H1 (cell line): ENCODE measurements at regions not wholly inside any gene's neighbourhood (a gene's known extent, or its start where the extent isn't known, plus 50 kb on each side); places are given as distances from the start of the nearest gene placed in this dataset.

Source experiments
- CTCF ChIA-PET: fragments of 300-600 bp; sonication (Branson Sonifier 250); formaldehyde crosslinking; loops from one replicate; lab custom pipeline; 2021; ENCODE audit not compliant: partially characterized antibody; lab: Charles Lee
- POLR2A ChIA-PET: fragments of 300-600 bp; sonication (Branson Sonifier 250); formaldehyde crosslinking; loops from one replicate; lab custom pipeline; 2021; ENCODE audit warnings: inconsistent platforms; ENCODE audit not compliant: partially characterized antibody; lab: Charles Lee
- DNase-seq, 2 experiments: peaks; one replicate each; pipeline versions ENCODE4 v3.0.0 to v3.0.0-alpha.2; 2010 to 2022; ENCODE audit warnings: low spot score in 2 of 2, low read depth in 1 of 2, mixed read lengths in 1 of 2
- FAIRE-seq: peaks from 2 replicates; lab custom pipeline; 2011; peaks lifted over from hg19 to GRCh38; lab: Jason Lieb, UNC
- H2AFZ ChIP-seq: 2 replicates; pipeline ENCODE4 v1.8.1; 2012; ENCODE audit warnings: low read length, inconsistent platforms
- H2AK5ac ChIP-seq: 2 replicates; pipeline ENCODE4 v1.6.1; 2013; ENCODE audit warnings: low read depth, low read length
- H2BK120ac ChIP-seq: replicated peaks from 2 replicates; pipeline ENCODE3; 2013; ENCODE audit warnings: low read depth, low read length, inconsistent platforms
- H2BK12ac ChIP-seq: 2 replicates; pipeline ENCODE4 v1.6.1; 2013; ENCODE audit warnings: low read depth, low read length
- H2BK15ac ChIP-seq: 2 replicates; pipeline ENCODE4 v1.6.1; 2013; ENCODE audit warnings: low read length
- H2BK20ac ChIP-seq: 2 replicates; pipeline ENCODE4 v1.6.1; 2013; ENCODE audit warnings: low read length
- H2BK5ac ChIP-seq: 2 replicates; pipeline ENCODE4 v1.6.1; 2013; ENCODE audit warnings: low read depth, low read length
- H3K14ac ChIP-seq: 2 replicates; pipeline ENCODE4 v1.6.1; 2013; ENCODE audit warnings: inconsistent platforms; ENCODE audit not compliant: insufficient read length
- H3K18ac ChIP-seq: 2 replicates; pipeline ENCODE4 v1.6.1; 2013; ENCODE audit warnings: low read length; ENCODE audit errors: extremely low read depth
- H3K23ac ChIP-seq: 2 replicates; pipeline ENCODE4 v1.6.1; 2013; ENCODE audit warnings: inconsistent platforms; ENCODE audit not compliant: insufficient read length
- H3K23me2 ChIP-seq: 2 replicates; pipeline ENCODE4 v1.6.1; 2013; ENCODE audit warnings: low read depth, low read length
- H3K27ac ChIP-seq: 2 replicates; pipeline ENCODE4 v1.6.1; 2011; ENCODE audit warnings: low read depth, low read length, inconsistent platforms
- H3K27me3 ChIP-seq, 4 experiments: replicated peaks in 1 of 4; 1 replicate in 1 of 4; 2 replicates in 3 of 4; pipeline versions ENCODE4 v1.6.1 to v1.8.1; 2011 to 2013; ENCODE audit warnings: low read length in 3 of 4, mild to moderate bottlenecking in 3 of 4, inconsistent platforms in 2 of 4, mixed read lengths in 2 of 4, moderate library complexity in 1 of 4; ENCODE audit not compliant: control insufficient read depth in 3 of 4, insufficient read depth in 3 of 4; ENCODE audit errors: extremely low read depth in 1 of 4
- H3K36me3 ChIP-seq, 4 experiments: 2 replicates each; pipeline versions ENCODE4 v1.6.1 to v1.8.1; 2011 to 2013; ENCODE audit warnings: mild to moderate bottlenecking in 4 of 4, low read length in 3 of 4, moderate library complexity in 2 of 4, control low read depth in 1 of 4, inconsistent platforms in 1 of 4; ENCODE audit not compliant: insufficient read depth in 4 of 4, control insufficient read depth in 2 of 4
- H3K4ac ChIP-seq: replicated peaks from 2 replicates; pipeline ENCODE3; 2013; ENCODE audit warnings: low read length, low read depth, mixed read lengths, inconsistent platforms; ENCODE audit not compliant: insufficient read length
- H3K4me1 ChIP-seq, 4 experiments: replicated peaks in 1 of 4; 1 replicate in 1 of 4; 2 replicates in 3 of 4; pipeline versions ENCODE4 v1.6.1 to v1.8.1; 2011 to 2013; ENCODE audit warnings: low read length in 3 of 4, inconsistent platforms in 2 of 4, mixed read lengths in 1 of 4; ENCODE audit not compliant: insufficient read depth in 4 of 4, control insufficient read depth in 3 of 4
- H3K4me2 ChIP-seq, 2 experiments: 2 replicates each; pipeline versions ENCODE4 v1.6.1 to v1.8.1; 2011 to 2013; ENCODE audit warnings: low read depth in 2 of 2, low read length in 2 of 2, control low read depth in 1 of 2, inconsistent platforms in 1 of 2, mild to moderate bottlenecking in 1 of 2; ENCODE audit not compliant: insufficient read depth in 1 of 2
- H3K4me3 ChIP-seq, 4 experiments: fragments of 200-600, 300-600 bp in 1 of 4; sonication (generic), shearing (Covaris generic), sonication (Bioruptor Twin) in 1 of 4; 2 replicates each; pipeline versions ENCODE4 v1.5.1 to v1.8.1; 2011 to 2016; ENCODE audit warnings: low read length in 4 of 4, low read depth in 3 of 4, control low read depth in 2 of 4, inconsistent platforms in 2 of 4, mild to moderate bottlenecking in 2 of 4, mixed read lengths in 1 of 4, moderate library complexity in 1 of 4; ENCODE audit not compliant: insufficient read depth in 2 of 4; ENCODE audit errors: extremely low read depth in 1 of 4
- H3K56ac ChIP-seq: replicated peaks from 2 replicates; pipeline ENCODE3; 2013; ENCODE audit warnings: low read depth, mild to moderate bottlenecking, mixed read lengths, low read length, inconsistent platforms; ENCODE audit not compliant: insufficient read length
- H3K79me1 ChIP-seq: 2 replicates; pipeline ENCODE4 v1.6.1; 2013; ENCODE audit warnings: low read depth, low read length, control low read depth
- H3K79me2 ChIP-seq, 2 experiments: 2 replicates each; pipeline versions ENCODE4 v1.6.1 to v1.8.1; 2012 to 2013; ENCODE audit warnings: low read length in 2 of 2, mild to moderate bottlenecking in 2 of 2, inconsistent platforms in 1 of 2; ENCODE audit not compliant: insufficient read depth in 2 of 2, control insufficient read depth in 1 of 2
- H3K9ac ChIP-seq, 4 experiments: replicated peaks in 1 of 4; 1 replicate in 1 of 4; 2 replicates in 3 of 4; pipeline versions ENCODE4 v1.6.1 to v1.8.1; 2011 to 2013; ENCODE audit warnings: low read depth in 3 of 4, low read length in 3 of 4, control low read depth in 2 of 4, mild to moderate bottlenecking in 2 of 4, moderate library complexity in 2 of 4, inconsistent platforms in 1 of 4; ENCODE audit errors: extremely low read depth in 1 of 4
- H3K9me3 ChIP-seq, 2 experiments: 2 replicates each; pipeline versions ENCODE4 v1.6.1 to v1.8.1; 2012 to 2013; ENCODE audit warnings: mild to moderate bottlenecking in 2 of 2, moderate library complexity in 2 of 2, control low read depth in 1 of 2, inconsistent platforms in 1 of 2, low read depth in 1 of 2, low read length in 1 of 2, mixed read lengths in 1 of 2; ENCODE audit not compliant: insufficient read depth in 2 of 2
- H4K20me1 ChIP-seq, 2 experiments: replicated peaks in 1 of 2; 2 replicates each; pipeline versions ENCODE3 to v1.8.1; 2011 to 2013; ENCODE audit warnings: inconsistent platforms in 2 of 2, low read length in 2 of 2, mild to moderate bottlenecking in 1 of 2; ENCODE audit not compliant: insufficient read depth in 2 of 2, control insufficient read depth in 1 of 2
- H4K5ac ChIP-seq: 2 replicates; pipeline ENCODE4 v1.6.1; 2013; ENCODE audit warnings: low read length, low read depth, mixed read lengths, inconsistent platforms; ENCODE audit not compliant: insufficient read length
- H4K8ac ChIP-seq: 2 replicates; pipeline ENCODE4 v1.8.0; 2013; ENCODE audit warnings: mild to moderate bottlenecking, moderate library complexity, low read length, inconsistent platforms; ENCODE audit not compliant: insufficient read depth; ENCODE audit errors: extremely low read depth
- H4K91ac ChIP-seq: replicated peaks from 2 replicates; pipeline ENCODE3; 2013; ENCODE audit warnings: low read length, mixed read lengths, inconsistent platforms; ENCODE audit not compliant: insufficient read length
- CTBP2 ChIP-seq: IDR thresholded peaks from 2 replicates; pipeline ENCODE4 v1.7.0; 2011; ENCODE audit warnings: borderline replicate concordance, mild to moderate bottlenecking, moderate library complexity, mixed read lengths, low read length; ENCODE audit not compliant: insufficient read depth, insufficient read length
- FOSL1 ChIP-seq: IDR thresholded peaks from 2 replicates; pipeline ENCODE4 v1.6.1; 2011; ENCODE audit warnings: mild to moderate bottlenecking, low read depth, low read length, moderate library complexity; ENCODE audit not compliant: insufficient read depth
- GTF2F1 ChIP-seq: IDR thresholded peaks from 2 replicates; pipeline ENCODE4 v1.6.1; 2012; ENCODE audit warnings: low read depth, low read length, improper control_type of control experiment, borderline replicate concordance
- HDAC2 ChIP-seq, 2 experiments: fragments of 300-600 bp in 1 of 2; sonication (generic) in 1 of 2; IDR thresholded peaks; 2 replicates each; pipeline ENCODE4 v1.6.1; 2011 to 2012; ENCODE audit warnings: low read depth in 2 of 2, low read length in 2 of 2, mild to moderate bottlenecking in 2 of 2, moderate library complexity in 2 of 2, borderline replicate concordance in 1 of 2, inconsistent platforms in 1 of 2
- POU5F1 ChIP-seq: IDR thresholded peaks from 2 replicates; pipeline ENCODE4 v1.6.1; 2011; ENCODE audit warnings: low read depth, mild to moderate bottlenecking, low read length, moderate library complexity
- RXRA ChIP-seq: IDR thresholded peaks from 2 replicates; pipeline ENCODE4 v1.6.1; 2011; ENCODE audit warnings: low read depth, mild to moderate bottlenecking, low read length, moderate library complexity; ENCODE audit not compliant: insufficient read depth
- SP2 ChIP-seq: IDR thresholded peaks from 2 replicates; pipeline ENCODE4 v1.6.1; 2012; ENCODE audit warnings: mild to moderate bottlenecking, low read length, inconsistent platforms
- SP4 ChIP-seq: IDR thresholded peaks from 2 replicates; pipeline ENCODE4 v1.6.1; 2012; ENCODE audit warnings: low read length, inconsistent platforms
- WGBS, 2 experiments: shearing (Covaris generic) in 1 of 2; methylation state at CpG; one replicate each; pipeline versions ENCODE4 v1.1.6 to v1.1.7; 2013 to 2015; ENCODE audit warnings: low lambda C conversion rate in 2 of 2, mixed read lengths in 2 of 2, inconsistent platforms in 1 of 2, low coverage in 1 of 2, missing lambda C conversion rate in 1 of 2; ENCODE audit not compliant: insufficient replicate concordance in 2 of 2, insufficient coverage in 1 of 2, insufficient read length in 1 of 2; ENCODE audit errors: extremely low coverage in 1 of 2, missing lambda C conversion rate in 1 of 2; 5-methylcytosine and 5-hydroxymethylcytosine counted together
- TF ChIP-seq, protein P1 (sequence below), 3 experiments: IDR thresholded peaks; 1 replicate in 2 of 3; 2 replicates in 1 of 3; pipeline versions ENCODE4 v1.5.1 to v1.6.1; 2011; ENCODE audit warnings: low read length in 3 of 3, mild to moderate bottlenecking in 3 of 3, inconsistent platforms in 2 of 3, low read depth in 1 of 3, moderate library complexity in 1 of 3; ENCODE audit not compliant: insufficient read depth in 1 of 3; ENCODE audit errors: control extremely low read depth in 1 of 3
- TF ChIP-seq, protein P2 (sequence below): IDR thresholded peaks from 2 replicates; pipeline ENCODE4 v1.6.1; 2012; ENCODE audit warnings: inconsistent platforms

DNA sequence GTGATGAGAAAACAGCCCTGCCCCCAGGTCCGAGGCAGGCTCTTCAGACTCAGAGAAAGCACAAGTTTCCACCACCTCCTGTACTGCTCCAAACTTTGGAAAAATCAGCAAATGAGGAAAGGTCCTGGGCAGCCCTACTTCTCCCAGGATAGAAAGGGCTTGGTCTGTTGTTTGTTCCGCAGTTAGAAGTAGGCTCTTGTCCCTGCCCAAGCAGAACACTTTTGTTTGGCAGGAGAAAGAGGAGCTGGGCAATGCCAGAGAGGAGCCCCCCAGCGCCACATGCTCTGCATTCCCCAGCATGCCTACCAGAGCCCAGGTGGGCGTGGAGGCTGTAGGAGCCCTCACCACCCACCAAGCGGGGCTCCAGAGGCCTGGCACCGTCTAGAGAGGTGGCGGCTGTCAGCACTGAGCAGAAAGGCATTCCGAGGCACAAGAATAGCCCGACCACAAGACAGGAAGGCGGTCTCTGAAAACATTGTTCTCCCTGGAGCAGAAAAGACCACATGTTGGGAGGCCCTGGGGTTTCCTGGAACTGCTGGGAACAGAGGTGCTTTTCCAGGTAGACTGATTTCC, 90.3 kb upstream of the CD82 start:
- no peak overlapping the region for H2BK5ac ChIP-seq
- no peaks in the 10 kb centered on the region for H3K27me3 ChIP-seq
- ChIA-PET CTCF (interaction anchor here (1.1 to 2.0 kb wide), 2 partner anchors 9 to 99 kb away, joined by 3 to 6 read pairs; no protein-coding TSS in a partner anchor), POLR2A (no interaction called here)
- no peak overlapping the region for H3K56ac ChIP-seq
- H3K23ac ChIP-seq, result no peak overlapping the region
- no peak for FAIRE-seq
- TF ChIP-seq GTF2F1 (no peak), SP2 (no peak), SP4 (no peak), CTBP2 (no peak), POU5F1 (no peak), FOSL1 (no peak), HDAC2 (IDR thresholded peaks at IDR 0.05; ENCODE audit: borderline replicate concordance in 1 of 2, low read depth in 2 of 2, low read length in 2 of 2) (no peak), RXRA (no peak)
- TF ChIP-seq, protein P1, sequence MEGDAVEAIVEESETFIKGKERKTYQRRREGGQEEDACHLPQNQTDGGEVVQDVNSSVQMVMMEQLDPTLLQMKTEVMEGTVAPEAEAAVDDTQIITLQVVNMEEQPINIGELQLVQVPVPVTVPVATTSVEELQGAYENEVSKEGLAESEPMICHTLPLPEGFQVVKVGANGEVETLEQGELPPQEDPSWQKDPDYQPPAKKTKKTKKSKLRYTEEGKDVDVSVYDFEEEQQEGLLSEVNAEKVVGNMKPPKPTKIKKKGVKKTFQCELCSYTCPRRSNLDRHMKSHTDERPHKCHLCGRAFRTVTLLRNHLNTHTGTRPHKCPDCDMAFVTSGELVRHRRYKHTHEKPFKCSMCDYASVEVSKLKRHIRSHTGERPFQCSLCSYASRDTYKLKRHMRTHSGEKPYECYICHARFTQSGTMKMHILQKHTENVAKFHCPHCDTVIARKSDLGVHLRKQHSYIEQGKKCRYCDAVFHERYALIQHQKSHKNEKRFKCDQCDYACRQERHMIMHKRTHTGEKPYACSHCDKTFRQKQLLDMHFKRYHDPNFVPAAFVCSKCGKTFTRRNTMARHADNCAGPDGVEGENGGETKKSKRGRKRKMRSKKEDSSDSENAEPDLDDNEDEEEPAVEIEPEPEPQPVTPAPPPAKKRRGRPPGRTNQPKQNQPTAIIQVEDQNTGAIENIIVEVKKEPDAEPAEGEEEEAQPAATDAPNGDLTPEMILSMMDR (IDR thresholded peaks at IDR 0.05; ENCODE audit: control extremely low read depth in 1 of 3, insufficient read depth in 1 of 3, low read depth in 1 of 3, low read length in 3 of 3), result no peak
- TF ChIP-seq, protein P2, sequence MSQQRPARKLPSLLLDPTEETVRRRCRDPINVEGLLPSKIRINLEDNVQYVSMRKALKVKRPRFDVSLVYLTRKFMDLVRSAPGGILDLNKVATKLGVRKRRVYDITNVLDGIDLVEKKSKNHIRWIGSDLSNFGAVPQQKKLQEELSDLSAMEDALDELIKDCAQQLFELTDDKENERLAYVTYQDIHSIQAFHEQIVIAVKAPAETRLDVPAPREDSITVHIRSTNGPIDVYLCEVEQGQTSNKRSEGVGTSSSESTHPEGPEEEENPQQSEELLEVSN, result no peak
- H2BK20ac ChIP-seq, result no peak overlapping the region
- no peaks in the 10 kb centered on the region for H3K23me2 ChIP-seq
- DNase-seq, result no peak
- no peak overlapping the region for H2AK5ac ChIP-seq
- no peak overlapping the region for H4K8ac ChIP-seq
- no peak overlapping the region for H3K18ac ChIP-seq
- no peak overlapping the region for H2AFZ ChIP-seq
- no peak overlapping the region for H3K27ac ChIP-seq
- no peak overlapping the region for H2BK15ac ChIP-seq
- no peak overlapping the region for H2BK120ac ChIP-seq
- no peak overlapping the region for H3K9ac ChIP-seq
- no peak overlapping the region for H4K91ac ChIP-seq
- no peak overlapping the region for H3K14ac ChIP-seq
- H3K79me1 ChIP-seq, result no peaks in the 10 kb centered on the region
- no peak overlapping the region for H3K4me2 ChIP-seq
- WGBS, 2 experiments, result 81% methylated on average over 10 of the region's 10 CpGs; no CpG with 5 or more reads in 1 of the 2 experiments
- no peak overlapping the region for H3K4me3 ChIP-seq
- no peaks in the 10 kb centered on the region for H3K79me2 ChIP-seq
- H4K5ac ChIP-seq, result no peak overlapping the region
- no peaks in the 10 kb centered on the region; a peak in 1 of 4 replicates for H3K9me3 ChIP-seq
- no peaks in the 10 kb centered on the region for H4K20me1 ChIP-seq
- no peaks in the 10 kb centered on the region for H3K4me1 ChIP-seq
- no peak overlapping the region for H2BK12ac ChIP-seq
- no peaks in the 10 kb centered on the region for H3K36me3 ChIP-seq
- no peak overlapping the region for H3K4ac ChIP-seq
